ENCODE measurements at regions not wholly inside any gene's neighbourhood (a gene's known extent, or its start where the extent isn't known, plus 50 kb on each side); places are given as distances from the start of the nearest gene placed in this dataset.
"Not testable (repeated sequence)": the region's sequence is repeated elsewhere in the genome, so short reads cannot be mapped to it uniquely, and the experiment has no call there.

DNA sequence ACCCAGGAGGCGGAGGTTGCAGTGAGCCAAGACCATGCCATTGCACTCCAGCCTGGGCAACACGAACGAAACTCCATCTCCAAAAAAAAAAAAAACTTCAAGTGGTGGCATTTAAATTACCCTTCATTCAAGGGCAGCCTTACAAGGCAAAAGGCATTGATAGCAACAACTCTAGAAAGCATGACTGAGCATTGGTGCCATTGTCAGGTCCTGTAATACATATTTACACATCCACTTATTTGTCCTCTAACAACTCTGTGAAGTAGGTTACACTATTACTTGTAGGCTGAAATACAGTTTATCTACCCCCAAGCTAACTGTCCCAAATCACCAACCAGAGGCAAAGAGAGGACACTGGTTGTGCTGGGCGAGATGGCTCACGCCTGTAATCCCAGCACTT lies 52.7 kb upstream of the LARP1 start:
- no peak for DNase-seq

DNA sequence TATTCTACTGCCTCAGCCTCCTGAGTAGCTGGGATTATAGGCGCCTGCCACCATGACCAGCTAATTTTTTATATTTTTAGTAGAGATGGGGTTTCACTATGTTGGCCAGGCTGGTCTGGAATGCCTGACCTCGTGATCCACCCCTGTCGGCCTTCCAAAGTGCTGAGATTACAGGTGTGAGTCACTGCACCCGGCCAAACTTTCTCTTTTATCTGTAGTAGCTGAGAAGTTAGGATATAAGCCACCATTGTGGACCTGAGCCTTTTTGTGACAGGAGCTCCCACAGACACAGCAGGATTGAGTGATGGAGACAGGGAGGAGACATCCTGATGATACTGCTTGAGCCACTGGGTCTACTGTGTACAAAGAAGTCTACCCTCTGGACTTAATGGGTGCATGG lies 53.5 kb upstream of the LARP1 start:
- DNase-seq = not testable (repeated sequence)

- peak; percentile 16 for DNase-seq
Observed at GRCh38 chr5:154701181-154701580, 54.0 kb upstream of the LARP1 start.

DNA sequence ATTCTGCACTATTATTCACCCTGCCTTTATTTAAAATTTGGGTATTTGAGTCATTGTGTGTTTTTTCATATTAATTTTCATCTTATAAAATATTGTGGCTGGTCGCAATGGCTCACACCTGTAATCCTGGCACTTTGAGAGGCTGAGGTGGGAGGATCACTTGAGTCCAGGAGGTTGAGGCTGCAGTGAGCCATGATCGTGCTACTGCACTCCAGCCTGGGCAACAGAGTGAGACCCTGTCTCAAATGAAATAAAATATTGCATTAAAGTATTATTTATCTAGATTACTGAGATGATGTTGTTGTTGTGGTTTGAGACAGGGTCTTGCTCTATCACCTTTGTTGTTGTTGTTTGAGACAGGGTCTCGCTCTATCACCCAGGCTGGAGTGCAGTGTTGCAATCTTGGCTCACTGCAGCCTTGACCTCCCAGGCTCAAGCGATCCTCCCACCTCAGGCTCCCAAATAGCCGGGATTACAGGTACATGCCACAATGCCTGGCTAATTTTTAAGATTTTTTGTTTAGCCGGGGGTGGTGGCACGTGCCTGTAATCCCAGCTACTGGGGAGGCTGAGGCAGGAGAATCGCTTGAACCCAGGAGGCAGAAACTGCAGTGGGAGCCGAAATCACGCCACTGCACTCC lies 54.8 kb upstream of the LARP1 start:
- DNase-seq = not testable (repeated sequence)

DNA sequence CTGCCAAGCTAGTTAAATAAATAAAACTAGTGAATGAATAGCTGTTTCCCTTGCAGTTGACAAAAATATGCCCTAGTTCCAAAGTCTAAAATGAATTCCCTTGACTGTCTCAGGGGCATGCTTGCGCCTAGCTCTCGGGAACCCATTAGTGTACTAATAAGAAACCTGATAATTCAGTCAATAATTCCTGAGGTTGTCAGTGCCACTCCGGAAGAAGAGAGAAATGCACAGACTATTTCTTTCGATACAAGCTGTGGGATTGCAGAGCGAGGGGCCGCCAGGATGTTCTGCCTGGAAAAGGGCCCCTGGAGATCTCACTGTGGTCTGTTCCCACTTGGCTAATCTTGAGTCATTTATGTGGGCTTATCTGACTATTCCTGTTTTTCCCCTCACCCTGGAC lies 56.4 kb upstream of the LARP1 start:
- DNase-seq = no peak

GRCh38 chr5:154697371-154697770 lies 57.8 kb upstream of the LARP1 start:
- no peak for DNase-seq

- DNase-seq = no peak
Observed at GRCh38 chr5:154696891-154697290, 58.3 kb upstream of the LARP1 start.

DNA sequence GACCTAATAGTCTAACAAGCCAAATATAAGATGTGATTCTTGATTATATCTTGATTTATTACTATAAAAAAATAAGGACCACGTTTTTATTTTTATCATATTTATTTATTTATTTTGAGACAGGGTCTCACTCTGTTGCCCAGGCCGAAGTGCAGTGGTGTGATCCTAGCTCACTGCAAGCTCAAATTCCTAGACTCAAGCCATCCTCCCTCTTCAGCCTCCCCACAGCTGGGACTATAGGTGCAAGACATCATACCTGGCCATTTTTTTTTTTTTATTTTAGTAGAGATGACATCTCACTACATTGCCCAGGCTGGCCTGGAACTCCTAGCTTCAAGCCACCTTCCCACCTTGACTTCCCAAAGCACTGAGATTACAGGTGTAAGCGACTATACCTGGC lies 61.0 kb upstream of the LARP1 start:
- no peak for DNase-seq

DNA sequence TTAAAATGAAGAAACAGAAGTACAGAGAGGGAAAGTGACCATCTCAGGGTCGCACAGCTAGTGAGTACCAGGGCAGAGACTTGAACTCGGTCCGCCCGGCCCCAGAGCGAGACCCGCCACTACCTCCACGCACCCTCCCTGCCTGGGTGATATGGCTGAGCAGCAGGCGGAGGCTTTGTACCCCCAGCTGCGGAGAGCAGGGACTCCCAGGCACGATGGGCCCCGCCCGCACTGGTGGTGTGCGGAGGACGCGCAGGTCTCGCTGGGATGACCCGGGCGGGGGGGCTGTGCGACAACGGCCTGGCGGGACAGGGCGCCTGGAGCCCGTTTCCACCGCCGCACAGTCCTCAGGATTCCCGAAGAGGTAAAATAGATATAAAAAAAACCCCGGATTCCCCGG lies 64.7 kb upstream of the LARP1 start:
- DNase-seq = no peak

DNA sequence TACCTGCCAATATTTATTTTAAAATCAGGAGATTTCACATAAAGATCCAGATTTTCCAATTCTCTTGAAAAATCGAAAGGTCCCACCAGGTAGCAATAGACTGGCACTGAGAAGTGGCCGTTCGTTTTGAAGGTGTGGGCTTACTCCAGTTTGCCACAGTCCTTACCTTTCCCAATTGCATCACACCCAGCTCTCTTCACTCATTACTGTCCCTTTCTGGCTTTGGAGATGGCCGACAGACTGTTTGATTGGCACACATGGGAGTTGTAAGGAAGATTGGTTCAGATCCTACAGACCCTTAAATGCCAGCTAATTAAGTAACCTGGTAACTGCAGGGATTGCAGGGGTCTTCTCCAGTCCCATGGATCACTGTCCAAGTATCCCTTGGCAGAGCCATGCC lies 68.7 kb upstream of the LARP1 start:
- no peak for DNase-seq

DNA sequence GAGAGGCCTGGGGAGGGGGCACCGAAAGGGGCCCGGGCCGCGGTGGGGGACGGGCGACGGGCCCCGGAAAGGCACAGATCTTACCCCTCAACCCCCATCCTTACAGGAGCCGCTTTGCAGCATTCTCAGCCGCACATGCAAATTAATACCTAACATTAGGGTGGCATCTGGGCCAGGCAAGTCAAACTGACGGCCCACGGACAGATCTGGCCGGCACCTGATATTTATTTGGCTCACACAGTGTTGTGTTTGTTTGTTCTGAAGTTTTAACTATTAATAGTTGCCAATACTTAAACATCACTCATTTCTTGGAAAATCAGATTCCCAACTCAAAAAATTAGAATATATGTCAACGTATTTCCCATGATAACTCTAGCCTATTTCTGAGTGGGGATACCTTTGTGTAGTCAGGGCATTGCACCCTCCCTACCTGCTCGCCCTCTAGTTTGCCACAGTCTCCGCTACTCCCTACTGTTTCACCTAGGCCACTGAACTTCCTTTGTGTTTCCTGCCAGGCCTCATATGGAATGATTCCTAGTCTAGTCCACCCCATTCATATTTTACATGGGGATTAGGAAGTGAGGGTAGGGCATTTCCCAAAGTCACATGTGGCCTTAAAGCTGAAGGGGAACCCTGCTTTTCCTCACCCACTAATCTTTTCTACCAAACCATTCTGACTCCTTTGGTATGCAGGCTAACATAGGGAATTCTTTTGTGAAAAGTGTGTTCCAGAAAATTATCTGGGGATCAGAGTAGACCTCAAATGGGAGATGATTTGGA lies 71.9 kb upstream of the LARP1 start:
- DNase-seq = no peak

DNA sequence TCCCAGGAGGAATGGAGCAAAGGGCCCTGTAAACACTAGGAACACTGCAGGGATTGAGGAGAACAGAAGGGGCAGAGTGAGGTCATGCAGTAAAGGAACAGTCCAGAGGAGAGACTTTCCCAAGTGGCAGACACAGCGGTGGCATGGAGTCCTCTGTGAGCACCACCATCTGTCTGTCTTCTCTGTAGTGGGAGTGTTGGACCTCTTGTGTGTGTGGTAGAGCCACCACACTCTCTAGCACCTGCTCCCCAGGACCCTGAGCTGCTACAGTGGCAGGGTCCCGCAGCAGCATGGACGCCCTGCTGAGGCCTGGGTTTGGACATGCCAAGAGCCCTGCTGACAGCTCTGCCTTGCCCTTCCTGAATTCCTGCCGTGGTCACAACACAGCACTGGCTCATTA lies 75.7 kb upstream of the LARP1 start:
- no peak for DNase-seq

DNA sequence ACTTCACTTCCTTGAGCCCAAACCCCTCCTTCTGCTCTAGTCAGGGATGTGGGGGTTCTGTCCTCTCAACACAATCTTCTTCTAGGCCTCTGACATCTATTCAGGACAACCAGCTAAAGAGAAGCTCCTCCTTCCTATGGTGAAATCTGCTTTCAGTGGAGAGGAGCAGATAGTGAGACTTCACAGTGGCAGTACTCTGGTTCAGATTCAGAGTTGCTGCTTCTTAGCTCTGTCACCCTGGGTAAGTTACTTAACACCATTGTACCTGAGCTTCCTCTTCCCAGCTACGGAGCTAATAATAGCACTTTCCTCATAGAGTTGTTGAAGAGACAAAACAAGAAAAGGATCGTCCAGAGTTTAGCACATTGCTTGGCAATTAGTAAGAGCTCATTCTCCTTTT lies 77.3 kb upstream of the LARP1 start:
- no peak for DNase-seq

DNA sequence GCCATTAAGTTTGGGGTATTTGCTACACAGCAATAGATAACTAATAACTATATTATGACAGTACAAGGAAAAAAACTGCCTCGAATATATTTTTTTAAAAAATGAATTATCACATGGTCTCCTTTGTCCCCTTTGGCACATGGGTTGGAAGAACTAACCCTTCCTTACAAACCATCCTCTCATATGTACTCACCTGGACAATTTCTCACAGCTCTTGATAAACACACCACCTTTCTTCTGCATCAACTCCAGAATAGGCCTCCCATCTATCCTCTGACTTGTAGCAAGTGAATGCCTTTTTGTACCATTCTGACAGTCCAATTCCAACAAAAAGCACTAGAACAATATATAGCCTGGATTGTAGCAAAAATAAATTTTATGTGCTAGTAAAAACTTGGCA lies 78.7 kb upstream of the LARP1 start:
- DNase-seq = no peak

DNA sequence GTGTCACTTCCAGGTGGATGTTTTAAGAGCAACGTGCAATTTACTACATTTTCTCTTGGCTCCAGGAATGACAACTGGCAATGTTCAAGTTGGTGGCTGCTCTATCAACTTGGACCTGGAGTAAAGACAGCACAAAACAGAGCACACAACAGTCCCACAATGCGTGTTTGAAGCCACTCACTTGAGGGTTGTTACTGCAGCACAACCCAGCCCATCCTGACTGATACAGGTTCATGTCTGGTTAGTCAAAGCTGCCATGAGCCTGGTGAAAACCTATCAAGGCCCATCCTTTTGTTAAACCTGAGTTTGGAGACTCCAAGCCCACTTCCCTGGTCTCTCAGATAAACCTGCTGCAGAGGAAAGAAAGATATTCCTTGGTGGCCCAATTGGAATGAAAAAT lies 81.1 kb upstream of the LARP1 start:
- DNase-seq = no peak

- DNase-seq = no peak
Observed at GRCh38 chr5:154673506-154673905, 81.7 kb upstream of the LARP1 start.

DNA sequence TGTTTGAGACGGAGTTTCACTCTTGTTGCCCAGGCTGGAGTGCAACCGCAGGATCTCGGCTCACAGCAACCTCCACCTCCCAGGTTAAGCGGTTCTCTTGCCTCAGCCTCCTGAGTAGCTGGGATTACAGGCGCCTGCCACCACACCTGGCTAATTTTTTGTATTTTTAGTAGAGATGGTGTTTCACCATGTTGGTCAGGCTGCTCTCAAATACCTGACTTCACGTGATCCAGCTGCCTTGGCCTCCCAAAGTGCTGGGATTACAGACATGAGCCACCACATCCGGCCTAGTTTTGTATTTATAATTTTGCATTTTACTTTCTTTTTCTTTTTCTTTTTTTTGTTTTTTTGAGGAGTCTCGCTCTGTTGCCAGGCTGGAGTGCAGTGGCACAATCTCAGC lies 85.3 kb upstream of the LARP1 start:
- not testable (repeated sequence) for DNase-seq

- DNase-seq = no peak
Observed at GRCh38 chr5:154669402-154669801, 85.8 kb upstream of the LARP1 start.

- no peak for DNase-seq
Observed at GRCh38 chr5:154664869-154665268, 90.3 kb upstream of the LARP1 start.

GRCh38 chr5:154663424-154663823 lies 91.8 kb upstream of the LARP1 start:
- DNase-seq = no peak

- no peak for DNase-seq
Observed at GRCh38 chr5:154654486-154655371, 100.4 kb upstream of the LARP1 start.

DNA sequence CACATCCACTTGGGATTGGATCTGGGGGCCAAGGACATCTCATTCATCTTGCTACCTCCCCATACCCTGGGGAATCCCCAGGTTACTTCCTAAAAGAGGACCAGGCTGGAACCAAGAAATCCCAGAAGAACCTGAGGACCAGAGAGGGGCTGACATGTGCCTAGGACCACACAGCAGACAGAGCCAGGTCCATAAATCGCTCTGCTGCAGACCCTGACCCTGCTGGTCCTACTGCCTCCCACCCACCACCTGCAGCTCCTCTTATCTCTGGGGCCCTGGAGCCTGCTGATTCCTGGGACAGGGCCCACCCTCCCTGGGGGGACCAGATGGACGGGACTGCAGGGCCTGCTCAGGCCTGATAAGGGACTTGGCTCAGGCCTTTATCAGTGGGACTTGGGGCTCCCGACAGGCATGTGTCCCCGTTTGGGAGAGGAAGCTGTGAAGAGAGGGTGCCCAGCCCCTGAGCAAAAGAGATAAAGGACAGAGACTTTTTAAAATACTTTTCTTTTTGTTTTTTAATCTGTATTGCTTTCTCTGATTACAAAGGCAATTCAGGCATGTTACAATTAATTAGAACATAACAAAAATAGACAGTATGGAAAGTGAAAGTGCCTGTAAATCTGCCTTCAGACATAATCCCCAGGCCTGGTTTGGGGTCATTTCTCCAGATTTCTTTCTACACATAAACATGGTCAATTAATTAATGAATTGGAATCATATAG lies 101.3 kb upstream of the LARP1 start:
- DNase-seq = no peak

- no peak for DNase-seq
Observed at GRCh38 chr5:154653418-154653763, 101.8 kb upstream of the LARP1 start.

Data from NCI-H1105 (cell line).